Suppressor macrophage treated with lipopolysaccharide for 4 hours (primary cell): ENCODE measurements at regions not wholly inside any gene's neighbourhood (a gene's known extent, or its start where the extent isn't known, plus 50 kb on each side); places are given as distances from the start of the nearest gene placed in this dataset.

Experiments used
- DNase-seq: peaks from one replicate; pipeline ENCODE4 v3.0.0-alpha.2; 2020

- no peak for DNase-seq
Measured at GRCh38 chr1:87685311-87686135, 356.8 kb downstream of the LMO4 start.

- DNase-seq = no peak
Measured at GRCh38 chr1:87686136-87686495, 357.4 kb downstream of the LMO4 start.

GRCh38 chr1:87686671-87687070 lies 358.0 kb downstream of the LMO4 start:
- DNase-seq = no peak

DNA sequence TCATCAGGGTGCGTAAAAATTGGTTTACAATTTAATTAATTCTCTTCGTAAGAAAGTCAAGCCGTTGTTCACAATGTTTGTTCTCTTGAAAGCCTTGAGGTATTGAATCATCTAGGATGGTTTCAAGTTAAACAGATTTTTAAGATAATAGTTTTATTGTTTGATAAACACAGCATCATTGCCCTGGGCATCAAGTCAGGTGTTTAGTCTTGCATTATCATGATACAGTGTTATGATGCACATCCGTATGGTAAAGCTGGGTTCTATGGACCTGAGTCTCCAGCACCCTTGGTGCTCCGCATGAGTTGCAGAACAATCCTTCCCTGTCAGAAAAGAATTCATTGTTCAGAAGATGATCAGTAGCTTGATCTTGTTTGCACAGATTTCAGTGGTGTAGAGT lies 359.5 kb downstream of the LMO4 start:
- DNase-seq = no peak

DNA sequence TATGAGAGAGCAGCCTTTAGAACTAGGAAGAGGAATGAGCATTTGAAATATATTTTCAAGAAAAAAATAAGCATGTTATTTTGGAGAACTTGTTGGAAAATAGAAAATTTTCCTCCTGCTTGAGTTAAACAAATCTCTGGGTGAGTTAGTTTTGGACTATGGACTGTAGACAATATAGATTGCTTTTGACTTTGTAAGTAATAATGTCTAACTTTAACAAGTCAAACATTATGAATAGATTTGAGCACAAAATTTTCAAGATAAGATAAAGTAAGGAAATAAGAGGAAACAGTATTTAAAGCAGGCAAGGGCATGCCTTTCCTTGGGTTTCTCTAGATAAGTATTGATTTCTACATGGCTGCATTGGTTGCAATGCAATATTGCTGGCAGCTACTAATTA lies 360.8 kb downstream of the LMO4 start:
- no peak for DNase-seq

DNA sequence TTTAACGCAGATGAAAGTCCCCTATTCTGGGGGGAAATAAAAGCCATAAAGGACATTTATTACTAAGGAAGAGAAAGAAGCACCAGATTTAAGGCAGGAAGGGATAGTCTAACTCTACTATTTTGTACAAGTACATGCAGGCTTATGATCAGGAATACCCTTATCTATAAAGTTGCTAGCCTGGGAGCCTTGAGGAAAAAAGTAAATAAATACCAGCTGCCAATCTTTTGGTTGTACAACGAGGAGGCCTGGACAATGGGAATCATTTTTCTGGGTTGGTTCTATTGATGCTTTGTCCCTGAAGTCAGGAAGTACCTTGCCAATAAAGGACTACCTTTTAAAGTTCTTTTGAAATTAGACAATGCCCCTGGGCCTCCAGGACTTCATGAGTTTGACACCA lies 367.8 kb downstream of the LMO4 start:
- DNase-seq = no peak

DNA sequence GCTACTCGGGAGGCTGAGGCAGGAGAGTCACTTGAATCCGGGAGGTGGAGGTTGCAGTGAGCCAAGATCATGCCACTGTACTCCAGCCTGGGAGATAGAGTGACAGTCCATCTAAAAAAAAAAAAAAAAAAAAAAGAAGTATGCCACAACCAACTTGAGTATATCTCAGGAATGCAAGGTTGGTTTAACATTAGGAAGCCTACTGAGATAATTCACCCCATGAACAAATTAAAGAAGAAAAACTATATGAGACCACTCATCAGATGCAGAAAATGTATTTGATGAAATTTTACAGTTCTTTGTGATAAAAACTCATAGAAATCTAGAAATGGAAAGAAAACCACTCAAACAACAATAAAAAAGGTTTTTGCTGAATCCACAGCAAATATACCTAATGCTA lies 373.8 kb downstream of the LMO4 start:
- DNase-seq = no peak

DNA sequence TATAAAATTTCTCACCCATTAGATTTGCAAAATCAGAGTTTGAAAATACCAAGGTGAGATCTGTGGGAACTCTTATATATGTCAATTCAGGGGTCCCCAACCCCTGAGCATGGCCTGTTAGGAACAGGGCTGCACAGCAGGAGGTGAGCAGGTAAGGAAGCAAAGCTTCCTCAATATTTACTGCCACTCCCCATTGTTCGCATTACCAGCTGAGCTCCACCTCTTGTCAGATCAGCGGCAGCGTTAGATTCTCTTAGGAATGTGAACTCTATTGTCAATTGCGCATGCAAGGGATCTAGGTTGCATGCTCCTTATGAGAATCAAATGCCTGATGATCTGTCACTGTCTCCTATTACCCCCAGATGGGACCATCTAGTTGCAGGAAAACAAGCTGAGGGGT lies 376.6 kb downstream of the LMO4 start:
- DNase-seq = no peak

- no peak for DNase-seq
Measured at GRCh38 chr1:87706203-87706602, 377.5 kb downstream of the LMO4 start.

- no peak for DNase-seq
Measured at GRCh38 chr1:87706779-87707228, 378.1 kb downstream of the LMO4 start.

DNA sequence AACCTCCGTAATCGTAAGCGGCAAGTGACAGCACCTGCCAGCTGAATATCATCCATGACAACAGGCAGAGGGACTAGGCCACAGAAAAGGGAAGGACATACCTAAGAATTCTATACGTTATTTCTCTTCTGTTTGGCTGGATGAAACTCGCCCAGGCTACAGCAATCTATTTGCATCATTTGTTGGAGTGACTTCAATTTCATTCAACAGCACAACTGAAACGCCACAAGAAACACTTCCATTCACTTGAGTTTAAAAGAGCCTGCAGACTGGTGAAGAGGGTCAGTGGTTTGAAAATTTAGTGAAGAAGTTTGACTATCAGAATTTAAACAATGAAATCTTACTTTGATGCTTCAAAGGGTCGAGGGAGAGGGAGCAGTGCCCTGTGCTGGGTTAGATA lies 378.7 kb downstream of the LMO4 start:
- DNase-seq = no peak

DNA sequence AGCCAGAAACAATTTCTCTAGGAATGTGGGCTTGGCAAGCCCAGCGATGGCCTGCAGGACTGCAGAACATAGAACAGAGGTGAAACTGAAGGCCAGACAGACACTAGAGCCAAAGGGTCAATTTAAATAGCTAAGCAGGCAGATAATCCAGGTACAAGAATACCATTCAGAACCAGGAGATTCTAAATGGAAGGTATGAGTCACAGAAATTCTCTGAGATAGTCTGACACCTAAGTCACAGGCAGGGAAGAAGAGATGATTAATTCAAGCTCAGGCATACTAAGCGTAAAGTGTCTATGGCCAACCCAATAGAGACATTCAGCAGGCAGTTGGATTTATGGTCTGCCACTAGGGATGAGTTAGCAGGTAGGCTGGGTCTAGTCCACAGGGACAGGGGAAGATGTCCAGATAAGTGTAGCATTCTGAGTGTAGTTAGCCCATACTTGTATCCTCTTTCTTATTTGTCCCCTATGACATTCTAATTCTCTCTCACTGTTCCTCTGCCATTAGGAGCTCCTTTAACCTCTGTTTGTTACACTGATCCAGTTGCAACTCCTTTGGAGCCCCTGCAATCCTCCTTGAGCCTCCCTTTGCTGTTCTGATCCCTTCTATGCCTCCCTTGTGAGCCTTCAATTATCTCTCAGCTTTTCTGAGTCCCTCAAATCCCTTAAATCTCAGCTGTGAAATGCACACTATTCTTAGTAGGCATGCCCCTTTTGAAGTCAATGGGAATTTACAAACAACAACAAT lies 383.8 kb downstream of the LMO4 start:
- no peak for DNase-seq

DNA sequence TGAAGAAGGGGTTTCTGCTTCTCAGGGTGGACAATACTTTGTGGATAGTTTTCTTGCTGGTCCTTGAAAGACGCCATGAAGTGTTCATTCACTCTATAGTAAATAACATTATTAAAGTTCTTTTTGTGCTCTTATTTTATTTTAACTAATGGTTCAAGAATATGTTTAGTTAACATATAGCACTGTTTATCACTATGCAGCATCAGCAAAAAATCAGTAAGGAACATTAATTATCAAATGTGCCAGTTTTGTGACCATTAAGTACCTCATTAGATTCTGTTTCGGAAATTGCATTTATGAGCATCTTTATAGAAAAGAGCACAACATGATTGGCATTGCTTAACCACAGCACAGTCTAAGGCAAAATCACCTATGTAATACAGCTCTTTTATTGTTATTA lies 385.6 kb downstream of the LMO4 start:
- DNase-seq = no peak

DNA sequence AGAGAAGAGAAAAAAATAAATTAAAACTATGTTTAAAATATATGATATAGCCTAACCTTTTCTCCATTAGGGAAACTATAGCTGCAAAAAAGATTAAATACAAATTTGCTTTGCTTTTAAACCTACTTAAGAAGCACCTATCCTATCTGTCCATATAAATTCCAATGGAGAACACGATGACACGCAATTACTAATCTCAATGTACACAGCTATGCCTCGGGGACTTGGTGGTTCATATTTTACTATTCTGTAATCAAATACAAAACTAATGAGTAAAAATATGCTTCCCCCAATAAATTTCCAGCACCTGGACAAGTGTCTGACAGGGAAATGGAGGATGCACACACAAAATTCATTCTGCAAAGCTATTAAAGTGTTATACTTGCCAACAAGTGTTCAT lies 386.4 kb downstream of the LMO4 start:
- DNase-seq = no peak

DNA sequence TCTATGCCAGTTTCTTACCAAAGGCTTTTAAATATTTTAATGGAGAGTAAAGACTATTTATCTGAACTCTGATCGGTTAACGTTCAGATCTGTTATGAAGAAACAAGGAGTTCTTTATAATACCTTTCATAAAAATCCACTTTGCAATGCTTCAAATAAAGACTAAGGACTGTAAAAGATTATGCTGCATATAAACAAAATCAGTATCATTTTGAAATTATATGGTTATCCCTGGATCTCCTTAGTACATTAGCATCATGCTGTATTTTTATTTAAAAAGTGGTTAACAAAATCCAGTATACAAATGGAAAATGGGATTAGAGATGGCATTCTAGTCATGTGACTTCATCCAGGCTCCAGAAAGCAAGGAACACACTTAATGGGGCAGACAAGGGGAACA lies 386.8 kb downstream of the LMO4 start:
- DNase-seq = no peak

DNA sequence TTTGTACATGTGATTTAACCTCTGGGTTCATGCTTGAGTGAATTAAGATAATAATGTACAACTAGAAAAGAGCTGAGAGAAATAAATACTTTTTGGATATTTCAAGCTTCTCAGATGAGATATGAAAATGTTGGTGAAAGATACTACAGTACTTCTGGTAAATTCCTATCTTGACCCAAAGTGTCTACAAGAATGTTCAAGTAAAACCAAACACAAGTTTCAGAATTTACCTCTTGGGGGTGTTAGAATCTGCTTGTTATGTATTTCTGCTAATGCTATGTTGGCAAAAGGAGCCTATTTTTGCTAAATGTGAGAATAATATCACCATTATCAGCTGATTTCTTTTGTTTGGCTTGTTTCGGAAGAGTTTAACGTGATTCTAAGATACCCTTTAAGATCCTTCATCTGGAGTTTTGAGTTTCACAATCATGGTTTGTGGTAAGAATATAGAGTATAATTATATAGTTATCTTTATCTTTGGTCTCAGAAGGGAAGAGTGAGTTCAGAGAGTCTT lies 388.5 kb downstream of the LMO4 start:
- DNase-seq = no peak

DNA sequence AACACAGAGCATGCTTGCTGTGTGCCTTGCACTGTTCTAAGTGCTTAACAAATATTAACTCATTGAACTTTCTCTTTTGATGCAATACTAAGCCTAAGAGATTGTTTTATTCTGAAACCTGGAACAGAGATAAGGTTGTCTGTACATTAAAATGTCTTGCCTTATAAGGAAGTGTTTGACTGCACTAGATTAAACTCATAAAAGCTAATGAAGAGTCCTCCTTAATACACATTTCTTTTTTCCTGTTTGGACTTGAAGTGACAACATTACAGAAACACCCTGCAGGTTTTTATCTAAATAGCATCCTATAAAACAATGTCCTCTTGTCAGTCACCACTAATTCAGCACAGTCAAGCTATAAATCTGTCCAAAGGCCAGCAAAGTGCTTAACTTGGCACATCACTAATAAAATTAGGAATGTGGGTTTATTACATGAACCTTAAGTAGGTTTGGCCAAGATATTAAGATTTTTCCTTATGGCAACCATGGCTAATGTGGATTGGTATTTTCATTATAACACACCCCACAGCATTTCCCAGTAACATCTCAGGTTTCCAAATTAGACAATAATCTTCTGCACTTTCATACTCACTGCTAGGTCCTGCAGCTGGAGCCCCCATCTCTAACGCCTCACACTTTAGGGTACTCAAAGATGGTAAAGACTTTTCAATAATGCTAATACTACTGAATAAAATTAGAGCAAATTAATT lies 389.7 kb downstream of the LMO4 start:
- no peak for DNase-seq

- no peak for DNase-seq
Measured at GRCh38 chr1:87719658-87720057, 391.0 kb downstream of the LMO4 start.

DNA sequence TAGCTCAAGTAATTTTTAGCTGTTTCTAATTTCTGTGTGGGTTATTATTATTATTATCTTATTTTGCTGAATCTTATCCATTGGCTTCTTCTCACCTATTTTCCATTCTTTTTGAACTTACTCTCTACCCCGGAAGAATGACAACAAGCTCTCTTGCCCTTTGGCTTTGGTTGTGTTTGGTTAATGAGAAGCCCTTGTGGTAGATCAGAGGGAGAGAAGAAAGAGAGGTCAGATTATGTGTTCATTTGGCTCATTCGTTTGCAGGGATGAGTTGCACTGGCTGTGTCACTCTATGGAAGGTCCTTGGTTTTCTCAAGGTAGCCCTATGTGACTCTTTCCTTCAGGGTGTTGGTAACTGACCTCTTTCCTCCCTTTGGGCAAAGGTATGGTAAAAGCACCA lies 391.9 kb downstream of the LMO4 start:
- no peak for DNase-seq

- DNase-seq = no peak
Measured at GRCh38 chr1:87723193-87723592, 394.5 kb downstream of the LMO4 start.

- DNase-seq = no peak
Measured at GRCh38 chr1:87728169-87728568, 399.5 kb downstream of the LMO4 start.

DNA sequence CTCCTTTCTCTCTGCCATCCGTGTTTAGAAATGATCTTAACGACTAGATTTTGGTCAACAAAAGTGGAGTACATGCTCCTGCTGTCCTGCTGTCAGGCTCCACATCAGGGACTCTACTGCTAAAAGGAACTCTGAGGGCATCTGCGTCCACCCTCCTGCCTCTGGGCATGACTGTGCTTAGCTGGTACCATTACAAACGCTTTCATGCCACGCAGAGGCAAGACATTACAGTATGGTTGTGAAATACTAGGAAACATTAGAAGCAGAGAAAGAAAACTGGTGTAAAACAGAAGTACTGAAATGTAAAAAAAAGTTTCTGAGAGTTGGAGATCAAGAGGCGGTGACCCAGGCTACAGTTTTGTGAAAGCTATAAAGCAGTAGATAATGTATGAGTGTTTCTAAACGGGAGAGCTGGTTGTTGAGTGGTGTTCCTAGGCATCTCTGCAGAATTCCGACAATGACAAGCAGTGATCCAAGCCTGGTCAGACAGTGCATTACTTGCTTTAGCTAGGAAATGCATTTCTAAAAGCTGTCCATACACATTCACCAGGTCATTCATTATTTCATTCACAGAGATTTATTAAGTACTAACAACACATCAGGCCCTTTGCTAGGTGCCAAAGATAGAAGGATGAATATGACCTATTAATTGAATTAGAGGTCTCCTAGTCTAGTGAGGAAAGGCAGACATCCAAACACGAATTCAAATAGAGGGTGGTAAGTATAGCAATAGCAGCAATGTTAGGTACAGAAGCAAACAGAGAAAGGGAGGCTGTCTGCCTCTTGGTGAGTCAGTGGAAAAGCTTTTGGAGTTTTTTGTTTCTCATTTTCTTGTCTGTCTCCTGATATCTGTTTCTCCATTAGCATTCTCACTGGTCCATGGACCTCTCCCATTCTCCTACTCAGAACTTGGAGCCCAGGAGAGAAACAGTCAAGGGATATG lies 401.9 kb downstream of the LMO4 start:
- no peak for DNase-seq

DNA sequence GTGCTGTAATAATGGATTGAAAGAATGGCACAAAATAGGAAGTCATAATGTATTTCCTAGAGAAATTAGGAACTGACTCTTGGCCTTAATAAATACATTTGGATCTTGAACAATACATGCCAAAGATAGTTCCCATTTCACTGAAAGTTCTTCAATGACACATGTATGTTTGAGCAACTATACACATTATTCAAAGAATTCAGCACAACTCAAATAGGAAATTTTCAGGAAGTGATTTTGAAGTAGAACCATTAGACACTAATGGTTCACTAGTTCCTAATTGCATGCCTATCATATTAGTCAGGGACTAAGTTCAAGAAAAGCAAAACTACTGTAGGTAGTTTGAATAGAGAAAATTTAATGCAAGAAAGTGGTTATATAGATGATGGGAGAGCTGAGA lies 404.7 kb downstream of the LMO4 start:
- DNase-seq = no peak
